HG02798 (cell line): ENCODE measurements at regions not wholly inside any gene's neighbourhood (a gene's known extent, or its start where the extent isn't known, plus 50 kb on each side); places are given as distances from the start of the nearest gene placed in this dataset.

Experiments used
- ATAC-seq: cut with Tn5 transposase; IDR thresholded peaks from one replicate; pipeline ENCODE4 v1.9.1; 2021; ENCODE audit warnings: mild to moderate bottlenecking; ENCODE audit not compliant: unreplicated experiment, poor library complexity

DNA sequence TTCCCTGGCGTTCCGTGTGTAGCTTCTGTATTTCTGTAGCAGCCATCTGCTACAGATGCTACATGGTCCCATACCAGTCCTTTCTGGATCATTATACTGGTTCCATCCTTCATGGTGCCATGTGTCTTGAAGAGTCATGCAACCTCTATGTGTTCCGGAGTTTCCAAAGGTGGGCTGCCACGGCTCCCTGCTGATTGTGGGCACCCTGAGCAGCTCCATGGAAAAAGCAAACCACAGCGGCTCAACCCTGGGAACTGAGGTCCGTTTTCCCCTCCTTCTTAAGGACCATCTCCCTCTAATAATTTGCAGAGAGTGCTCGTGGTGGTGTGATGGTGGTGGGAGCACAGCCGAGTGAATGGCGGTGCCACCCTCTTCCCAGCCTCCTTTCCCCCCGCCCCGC lies 600.4 kb downstream of the CCDC171 start:
- ATAC-seq = no peak

DNA sequence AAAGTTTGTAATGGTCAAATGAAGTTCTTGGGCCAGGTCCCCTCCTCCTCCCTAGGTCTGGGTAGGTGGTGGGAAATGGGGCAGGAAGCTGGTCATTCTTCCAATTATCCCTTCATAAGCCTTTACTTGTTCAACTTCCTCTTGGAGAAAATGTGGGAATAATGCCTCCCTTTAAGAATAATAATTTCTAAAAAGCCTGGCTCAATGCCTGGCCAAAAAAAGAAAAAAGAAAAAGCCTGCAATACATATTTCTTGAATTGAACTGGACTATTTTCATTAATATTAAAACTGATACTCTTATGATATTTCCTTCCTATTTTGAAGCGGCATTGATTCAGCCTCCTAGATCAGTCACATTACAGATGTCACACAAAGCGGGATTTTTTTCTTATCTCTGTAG lies 600.9 kb downstream of the CCDC171 start:
- no peak for ATAC-seq

DNA sequence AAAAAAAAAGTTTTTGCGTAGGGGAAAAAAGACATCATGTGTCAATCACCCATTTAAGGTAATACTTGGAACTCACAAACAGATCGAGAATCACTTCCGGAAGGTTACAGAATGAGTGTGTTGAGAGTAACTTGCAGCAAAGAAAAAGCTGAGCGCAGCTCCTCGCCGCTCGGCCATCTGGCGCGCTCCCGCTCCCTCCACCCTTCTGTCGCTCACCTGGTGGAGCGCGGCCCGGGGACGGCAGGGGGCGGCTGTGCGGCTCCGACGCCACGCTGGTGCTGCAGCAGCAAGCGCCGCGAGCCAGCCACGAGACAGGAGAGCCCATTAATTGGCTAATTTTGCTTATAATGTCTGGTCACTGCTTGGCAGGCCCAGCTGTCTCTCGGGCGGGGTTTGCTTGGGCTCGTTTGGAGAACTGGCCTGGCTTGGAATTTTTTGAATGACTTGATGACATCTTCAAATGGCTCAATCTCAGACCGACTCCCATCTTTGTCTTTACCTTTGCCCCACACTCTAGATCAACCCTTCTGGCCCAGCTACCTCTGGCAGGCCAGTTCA lies 601.8 kb downstream of the CCDC171 start:
- ATAC-seq = no peak

DNA sequence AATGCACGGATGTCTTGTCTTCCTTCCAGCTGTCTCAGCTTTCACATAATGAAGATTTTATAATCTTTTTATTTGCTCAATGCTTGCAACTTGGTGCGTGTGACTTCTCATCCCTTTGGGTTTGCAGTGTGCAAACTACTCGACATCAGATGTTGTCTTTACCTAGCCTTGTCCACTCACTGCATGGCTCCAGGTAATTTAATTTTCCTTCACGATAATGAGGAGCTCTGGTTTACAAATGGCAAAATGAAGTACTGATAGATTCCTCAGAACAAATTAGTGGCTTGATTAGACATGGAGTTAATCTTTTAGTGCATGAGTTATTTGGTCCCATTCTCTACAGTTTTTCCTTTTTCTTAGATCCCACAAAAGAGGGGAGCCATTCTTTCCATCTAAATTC lies 603.0 kb downstream of the CCDC171 start:
- ATAC-seq = no peak

DNA sequence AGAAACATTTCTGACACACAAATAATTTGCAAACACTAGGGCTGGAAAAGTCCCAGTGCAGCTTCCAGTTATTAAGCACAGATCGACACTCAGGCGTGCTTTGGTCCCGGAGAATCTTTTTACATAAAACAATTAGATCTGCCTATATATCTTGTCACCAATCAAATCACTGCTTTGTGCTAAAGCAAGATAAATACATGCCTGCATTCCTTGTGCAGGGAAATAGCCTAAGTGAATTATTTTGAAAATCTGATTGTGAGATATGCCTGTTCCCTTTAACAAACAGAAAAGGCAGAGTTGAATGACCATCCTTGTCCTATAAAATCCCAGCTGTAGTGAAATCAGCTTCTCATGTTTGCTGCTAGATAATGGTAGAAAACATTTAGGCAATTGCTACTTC lies 604.4 kb downstream of the CCDC171 start:
- ATAC-seq = no peak

DNA sequence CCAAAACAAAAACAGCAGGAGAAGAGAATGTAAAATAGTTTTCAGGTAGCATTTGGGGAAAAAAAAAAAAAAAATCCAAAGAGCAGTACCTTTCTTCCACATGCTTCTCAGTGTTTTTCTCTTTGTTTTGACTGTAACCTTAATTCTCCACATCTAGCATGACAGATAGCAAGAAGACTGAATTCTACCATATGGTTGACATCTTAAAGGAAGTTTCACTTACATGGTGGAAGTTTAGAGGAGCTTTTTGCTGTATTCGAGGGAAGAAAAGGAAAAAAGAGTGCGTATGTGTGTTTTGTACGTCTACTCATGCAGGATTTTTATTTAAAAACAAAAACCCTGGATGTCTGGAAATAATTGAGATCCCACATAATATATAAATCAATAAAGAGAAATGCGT lies 604.8 kb downstream of the CCDC171 start:
- no peak for ATAC-seq

DNA sequence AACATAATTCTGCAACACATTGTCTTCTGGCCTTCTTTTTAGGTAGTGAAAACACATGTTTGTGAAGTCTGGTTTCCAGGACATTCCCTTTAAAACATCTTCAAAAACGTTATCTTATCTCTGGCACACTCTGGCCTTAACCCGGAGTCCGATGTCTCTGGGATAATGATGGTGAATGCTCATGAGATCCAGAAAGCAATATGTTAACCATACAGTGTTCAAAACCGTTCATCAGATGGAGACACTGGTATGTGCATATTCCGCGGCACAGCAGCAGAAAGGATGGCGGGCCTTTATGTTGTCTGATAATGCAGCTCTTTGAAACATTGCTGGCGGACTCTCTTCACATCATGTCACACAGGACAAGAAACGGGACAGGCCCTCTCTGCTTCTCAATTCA lies 605.2 kb downstream of the CCDC171 start:
- ATAC-seq = no peak

DNA sequence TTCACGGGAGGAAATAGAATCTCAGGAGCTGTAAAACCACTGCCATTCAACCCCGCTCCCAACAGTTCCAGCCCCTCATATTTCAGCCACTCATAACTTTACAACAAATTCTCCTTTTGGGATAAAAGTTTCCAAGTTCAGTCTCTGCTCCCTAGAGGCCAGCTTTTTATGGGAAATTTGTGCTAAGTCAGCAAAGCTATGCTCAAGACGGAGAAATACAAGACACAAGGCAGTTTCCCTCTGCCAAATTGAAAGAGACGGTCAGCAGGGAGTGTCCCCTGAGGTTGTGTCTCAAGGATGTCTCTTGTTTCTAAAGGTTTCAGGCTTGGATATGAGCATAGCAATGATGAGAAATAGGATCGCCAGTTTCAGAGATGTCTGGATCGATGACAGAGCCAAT lies 608.6 kb downstream of the CCDC171 start:
- no peak for ATAC-seq

DNA sequence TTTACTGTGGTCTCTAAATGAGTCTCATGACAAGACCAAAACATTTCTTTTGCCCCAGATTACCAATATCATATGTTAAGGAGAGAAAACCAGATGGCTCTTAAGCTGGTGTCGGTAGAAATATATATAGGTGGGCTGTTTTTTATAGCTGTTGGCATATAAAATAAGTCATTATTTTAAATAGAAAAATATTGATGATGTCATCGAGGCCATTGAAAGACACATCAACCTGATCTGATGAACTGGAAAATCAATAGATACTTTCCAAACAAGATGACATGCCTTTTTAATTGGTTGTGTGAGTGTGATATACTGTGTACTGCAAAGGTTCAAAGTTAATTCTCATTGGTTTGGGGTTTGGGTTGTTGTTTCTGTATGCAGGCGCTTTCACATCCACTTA lies 617.3 kb downstream of the CCDC171 start:
- ATAC-seq = no peak

DNA sequence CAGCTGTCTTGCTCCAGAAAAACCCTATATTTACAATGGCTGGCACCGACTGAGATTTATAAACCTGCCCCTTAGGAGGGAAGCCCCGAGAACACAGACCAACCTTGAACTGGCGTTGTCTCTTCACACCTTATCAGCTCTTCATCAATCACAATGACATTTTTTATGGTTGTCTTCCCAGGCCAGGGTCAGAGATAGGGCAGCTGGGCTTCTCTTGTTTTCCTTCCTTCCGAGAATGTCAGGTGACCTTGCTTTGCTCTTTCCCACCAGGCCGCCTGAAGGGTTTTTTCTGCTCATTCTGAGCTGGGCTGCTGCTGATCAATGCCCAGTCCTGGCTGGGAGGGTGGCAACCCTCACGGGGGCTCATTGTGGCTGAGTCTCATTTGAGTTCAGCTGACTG lies 619.1 kb downstream of the CCDC171 start:
- no peak for ATAC-seq

DNA sequence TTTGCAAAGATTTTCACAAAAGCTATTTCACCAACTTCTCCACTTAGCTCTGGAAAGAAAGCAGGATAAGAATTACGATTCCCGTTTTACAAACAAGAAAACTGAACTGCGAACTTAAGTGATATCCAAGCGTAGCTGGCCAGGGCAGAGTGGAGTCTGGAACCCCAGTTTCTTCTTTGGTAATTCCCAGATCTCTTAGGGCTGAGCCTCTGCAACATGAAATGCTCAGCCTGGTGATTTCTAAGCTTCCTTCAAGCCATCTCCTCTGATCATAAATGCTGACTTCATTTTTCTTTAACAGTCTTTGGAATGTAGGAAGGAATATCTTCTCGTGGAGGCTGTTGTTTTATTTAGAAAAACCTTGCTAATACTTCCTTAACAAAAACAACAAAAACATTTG lies 620.0 kb downstream of the CCDC171 start:
- no peak for ATAC-seq

DNA sequence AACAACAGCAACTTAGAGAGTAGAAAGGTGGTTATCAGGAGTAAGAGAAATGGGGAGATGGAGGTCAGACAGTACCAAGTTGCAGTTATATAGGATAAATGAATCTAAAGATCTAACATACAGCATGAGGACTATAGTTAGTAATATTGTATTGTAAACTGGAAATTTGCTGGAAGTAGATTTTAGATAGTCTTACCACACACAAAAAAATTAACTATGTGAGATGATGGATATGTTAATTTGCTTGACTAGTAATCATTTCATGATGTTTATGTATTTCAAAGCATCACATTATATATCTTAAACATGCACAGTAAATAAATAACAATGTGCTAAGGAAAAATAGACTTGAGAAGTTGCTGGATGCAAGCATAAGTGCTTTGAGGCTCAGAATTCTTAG lies 622.1 kb downstream of the CCDC171 start:
- ATAC-seq = no peak

DNA sequence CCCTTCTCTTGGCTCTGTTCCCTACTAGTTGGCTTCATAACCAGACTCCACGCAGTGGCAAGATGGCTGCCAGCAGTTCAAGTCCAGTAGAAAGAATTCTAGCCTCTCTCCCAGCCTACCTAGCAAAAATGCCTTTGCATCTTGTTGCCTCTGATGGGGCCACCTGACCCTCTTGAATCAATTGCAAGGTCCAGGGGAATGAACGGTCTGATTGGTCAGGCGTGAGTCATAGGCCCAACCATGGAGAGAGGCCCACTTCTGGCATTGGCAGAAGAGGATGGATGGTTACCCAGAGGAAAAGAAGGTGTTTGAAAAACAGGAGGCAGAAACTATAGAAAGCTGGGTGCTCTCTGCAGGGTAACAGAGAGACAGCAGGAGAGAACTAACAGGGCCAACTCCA lies 622.6 kb downstream of the CCDC171 start:
- no peak for ATAC-seq

DNA sequence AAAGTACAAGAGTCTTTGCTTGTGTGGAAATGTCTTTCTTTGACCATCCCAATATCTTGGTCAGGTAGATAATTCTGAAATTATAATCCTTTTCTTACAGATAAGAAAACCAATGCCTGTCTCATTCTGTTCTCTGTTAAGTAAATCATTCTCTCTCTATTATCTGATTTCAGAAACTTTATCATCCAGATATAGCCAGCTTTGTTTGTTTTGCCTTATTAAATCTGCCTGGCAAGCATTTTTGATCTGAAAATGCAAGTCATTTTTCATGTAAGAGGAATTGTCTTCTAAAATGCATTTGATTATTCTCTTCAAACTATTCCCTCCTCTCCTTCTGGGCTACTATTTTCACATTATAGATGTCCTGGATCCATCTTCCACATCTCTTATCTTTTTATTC lies 625.5 kb downstream of the CCDC171 start:
- ATAC-seq = no peak

DNA sequence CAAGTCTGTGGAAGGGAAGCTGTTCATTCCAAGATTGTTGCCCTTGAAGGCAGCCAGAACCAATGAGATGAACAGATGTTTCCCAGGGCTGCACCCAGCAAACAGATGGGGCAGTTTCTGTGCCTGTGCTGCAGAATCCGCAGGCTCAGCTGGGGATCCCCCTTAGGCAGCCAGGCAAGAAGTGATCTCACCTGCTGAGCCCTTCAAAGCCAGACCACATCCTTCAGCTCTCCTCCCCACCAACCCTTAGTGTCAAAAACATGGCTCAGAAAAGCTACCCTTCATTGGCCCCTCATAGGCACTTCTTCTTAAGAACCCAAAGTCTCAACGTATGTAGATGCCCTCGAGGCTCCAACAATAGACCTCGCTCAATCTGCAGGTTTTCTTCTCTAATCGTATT lies 626.7 kb downstream of the CCDC171 start:
- ATAC-seq = peak; percentile 84

DNA sequence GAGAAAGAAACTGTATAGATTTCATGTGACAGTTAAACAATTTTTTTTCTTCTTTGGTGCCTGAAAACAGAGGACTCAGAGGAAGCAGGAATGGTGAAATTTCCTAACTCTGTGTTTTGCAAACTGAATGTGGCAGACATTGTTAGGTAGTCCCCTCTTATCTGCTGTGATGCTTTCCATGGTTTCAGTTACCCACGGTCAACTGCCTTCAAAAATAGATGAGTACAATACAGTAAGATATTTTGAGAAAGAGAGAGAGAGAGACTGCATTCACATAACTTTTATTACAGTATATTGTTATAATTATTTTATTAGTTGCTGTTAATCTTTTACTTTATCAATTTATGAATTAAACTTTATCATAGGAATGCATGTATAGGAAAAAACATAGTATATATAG lies 627.2 kb downstream of the CCDC171 start:
- no peak for ATAC-seq

DNA sequence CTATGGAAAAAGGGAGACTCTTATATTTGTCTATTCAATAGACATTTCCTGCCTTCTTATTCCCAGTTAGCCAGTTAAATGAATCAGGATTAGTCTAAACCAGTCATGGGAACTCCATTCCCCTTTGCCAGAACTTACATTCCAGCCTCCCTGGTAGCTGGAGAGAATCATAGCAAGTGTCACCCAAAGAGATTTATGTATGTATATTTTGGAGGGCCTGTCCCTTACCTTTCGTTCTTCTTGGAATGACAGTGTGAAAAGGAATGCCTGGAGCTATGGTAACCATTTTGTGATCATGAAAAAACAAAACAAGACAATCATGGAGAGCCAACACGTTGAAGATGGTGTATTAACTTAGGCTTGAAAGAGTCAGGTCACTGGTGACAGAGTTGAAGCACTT lies 627.7 kb downstream of the CCDC171 start:
- no peak for ATAC-seq

DNA sequence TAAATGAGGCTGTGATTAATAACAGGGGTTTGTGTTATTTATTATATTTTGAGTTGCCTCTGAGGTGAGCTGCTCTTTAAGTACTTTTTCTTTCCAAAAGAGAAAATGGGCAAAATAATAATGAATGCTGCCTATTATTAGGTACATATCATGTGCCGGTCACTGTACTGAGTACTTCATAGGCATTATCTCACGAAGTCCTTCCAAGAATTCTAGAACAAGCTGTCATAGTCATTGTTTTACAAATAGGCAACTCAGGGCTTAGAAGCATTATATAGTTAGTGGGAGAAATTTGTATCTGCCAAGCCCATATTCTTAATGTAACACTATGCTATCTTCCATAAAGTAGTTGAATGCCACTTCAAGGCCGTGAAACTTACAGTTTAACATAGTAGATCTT lies 628.7 kb downstream of the CCDC171 start:
- ATAC-seq = no peak

DNA sequence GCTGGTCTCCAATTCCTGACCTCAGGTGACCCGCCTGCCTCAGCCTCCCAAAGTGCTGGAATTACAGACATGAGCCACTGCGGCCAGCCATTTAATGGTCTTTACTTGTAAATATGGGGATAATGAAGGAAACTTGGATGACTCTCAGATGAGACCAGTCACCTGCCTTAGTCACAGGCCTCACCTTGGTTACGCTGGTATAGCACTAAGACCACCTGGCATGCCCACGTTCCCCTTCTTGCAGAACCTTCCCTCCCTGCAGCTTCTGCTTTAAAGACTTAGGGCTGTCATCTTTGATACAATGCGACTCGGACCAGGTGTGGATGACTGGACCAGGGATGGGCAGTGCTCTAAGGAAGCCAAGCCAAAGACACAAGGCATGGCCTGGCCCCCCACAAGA lies 629.9 kb downstream of the CCDC171 start:
- no peak for ATAC-seq

DNA sequence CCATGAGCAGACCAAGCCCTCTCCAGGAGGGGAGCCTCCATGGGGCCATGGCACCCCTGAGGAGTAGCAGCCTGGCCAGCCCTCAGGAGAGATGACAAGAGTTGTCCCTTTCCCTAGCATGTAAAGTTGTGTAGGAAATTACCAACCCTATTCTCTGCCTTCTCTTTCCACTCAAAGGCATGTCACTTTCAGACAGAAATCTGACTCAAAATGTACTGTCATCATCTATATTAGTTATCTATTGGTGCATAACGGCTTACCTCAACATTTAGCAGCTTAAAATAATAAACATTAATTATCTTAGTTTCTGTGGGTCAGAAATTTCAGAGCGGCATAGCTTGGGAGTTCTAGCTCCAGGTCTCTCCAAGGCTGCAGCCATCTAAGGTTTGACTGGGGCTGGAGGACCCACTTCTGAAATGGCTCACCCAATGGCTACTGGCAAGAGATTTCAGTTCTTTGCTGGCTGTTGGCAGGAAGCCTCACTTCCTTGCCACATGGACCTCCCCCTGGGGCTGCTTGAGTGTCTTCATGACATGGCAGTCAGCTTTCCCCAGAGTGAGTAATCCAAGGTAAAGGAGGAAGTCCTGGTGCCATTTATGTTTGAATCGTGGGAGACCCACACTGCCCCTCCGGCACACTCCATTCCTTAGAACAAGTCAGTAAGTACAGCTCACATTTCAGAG lies 632.3 kb downstream of the CCDC171 start:
- ATAC-seq = no peak

DNA sequence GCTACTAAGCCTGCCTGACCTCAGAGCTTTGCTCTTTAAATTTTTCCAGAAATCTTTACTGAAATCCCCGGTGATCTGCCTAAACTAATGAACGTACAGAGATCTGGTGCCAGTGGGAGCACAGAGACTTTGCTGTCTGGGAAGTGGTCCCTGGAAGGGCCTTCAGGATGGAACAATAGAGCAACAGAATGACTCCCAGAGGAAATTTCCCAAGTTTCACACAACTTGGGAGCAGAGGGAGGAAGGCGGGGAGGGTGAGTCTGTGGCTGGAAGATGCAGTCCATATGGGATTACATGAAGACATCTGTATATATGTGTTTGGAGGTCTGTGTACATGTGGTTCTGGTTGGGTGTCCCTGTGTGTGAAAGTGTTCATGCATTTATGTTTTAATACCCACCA lies 638.3 kb downstream of the CCDC171 start:
- no peak for ATAC-seq

DNA sequence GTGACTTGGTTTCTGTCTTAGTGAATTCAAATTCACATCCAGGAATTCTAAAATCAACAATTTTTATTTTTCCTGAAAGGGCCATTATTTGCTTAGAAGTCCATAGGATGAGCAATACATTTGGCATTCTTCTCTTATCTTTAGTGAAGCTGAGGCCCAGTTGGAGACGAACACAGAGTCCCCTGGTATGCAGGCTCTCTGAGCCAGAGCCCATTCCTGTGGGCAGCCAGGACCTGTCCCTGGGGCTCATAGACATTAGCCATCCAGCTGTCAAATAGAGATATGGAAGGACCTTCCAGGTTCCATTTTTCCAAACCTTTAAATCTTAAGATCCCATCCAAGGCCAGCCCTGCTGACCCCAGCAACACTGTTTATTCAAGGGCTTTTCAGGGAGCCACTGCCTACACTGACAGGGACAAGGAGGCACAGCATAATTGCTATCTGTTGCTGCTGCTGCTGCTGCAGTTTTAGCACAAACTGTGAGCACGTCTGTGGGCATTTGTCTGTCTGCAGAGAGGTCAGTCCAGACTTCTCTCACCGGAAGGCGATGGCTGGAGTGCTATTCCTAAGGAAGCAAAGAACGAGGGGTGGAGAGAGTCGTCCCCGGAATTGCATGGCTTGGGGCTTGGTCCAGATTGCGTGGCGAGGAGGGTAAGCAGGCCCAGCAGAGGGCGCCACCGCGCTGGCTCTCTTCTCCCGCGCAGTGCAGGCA lies 639.0 kb downstream of the CCDC171 start:
- ATAC-seq = peak; percentile 86
